Fibroblast of villous mesenchyme (primary cell): ENCODE measurements at regions not wholly inside any gene's neighbourhood (a gene's known extent, or its start where the extent isn't known, plus 50 kb on each side); places are given as distances from the start of the nearest gene placed in this dataset.
A peak's percentile ranks its signal among the peaks of the same experiment; 100 is the strongest.
"Not testable (repeated sequence)": the region's sequence is repeated elsewhere in the genome, so short reads cannot be mapped to it uniquely, and the experiment has no call there.

ENCODE experiments used
- DNase-seq: peaks from one replicate; pipeline ENCODE4 v3.0.0-alpha.2; 2010; ENCODE audit warnings: low read depth
- H3K4me3 ChIP-seq: 2 replicates; pipeline ENCODE4 v1.5.1; 2011; ENCODE audit warnings: low read depth, mild to moderate bottlenecking, low read length
- CTCF ChIP-seq: IDR thresholded peaks from 2 replicates; pipeline ENCODE4 v1.5.1; 2012; ENCODE audit warnings: low read depth, mild to moderate bottlenecking, low read length; ENCODE audit not compliant: insufficient read depth

- DNase-seq = no peak
- no peak for TF ChIP-seq CTCF
These were observed 68.9 kb upstream of the NFE2L3 start for GRCh38 chr7:26083113-26083512.

GRCh38 chr7:26084418-26084817 lies 67.6 kb upstream of the NFE2L3 start:
- no peak for TF ChIP-seq CTCF
- H3K4me3 ChIP-seq = no peak overlapping the region
- no peak for DNase-seq

More at GRCh38 chr7:26083113-26083512, 68.9 kb upstream of the NFE2L3 start:
- H3K4me3 ChIP-seq = no peak overlapping the region

- DNase-seq = no peak
- no peak overlapping the region for H3K4me3 ChIP-seq
- TF ChIP-seq CTCF = no peak
These were observed 66.2 kb upstream of the NFE2L3 start for GRCh38 chr7:26085771-26086170.

- no peak for TF ChIP-seq CTCF
- H3K4me3 ChIP-seq = no peak overlapping the region
- DNase-seq = no peak
These were observed 64.5 kb upstream of the NFE2L3 start for GRCh38 chr7:26087321-26088091.

GRCh38 chr7:26089469-26089868 lies 62.5 kb upstream of the NFE2L3 start:
- not testable (repeated sequence) for DNase-seq, H3K4me3 ChIP-seq

GRCh38 chr7:26090927-26091519 lies 61.0 kb upstream of the NFE2L3 start:
- peak; percentile 76 for TF ChIP-seq CTCF
- H3K4me3 ChIP-seq = no peak overlapping the region
- DNase-seq = peak; percentile 77

- TF ChIP-seq CTCF = peak; percentile 36
- H3K4me3 ChIP-seq = no peak overlapping the region
- DNase-seq = peak; percentile 13
These were observed 60.1 kb upstream of the NFE2L3 start for GRCh38 chr7:26091933-26092332.
